GM12875 (cell line): ENCODE measurements at regions not wholly inside any gene's neighbourhood (a gene's known extent, or its start where the extent isn't known, plus 50 kb on each side); places are given as distances from the start of the nearest gene placed in this dataset.
"Not testable (repeated sequence)": the region's sequence is repeated elsewhere in the genome, so short reads cannot be mapped to it uniquely, and the experiment has no call there.

Source experiments
- H3K4me3 ChIP-seq: one replicate; pipeline ENCODE4 v1.5.1; 2011; ENCODE audit warnings: low read depth, low read length, control low read depth
- CTCF ChIP-seq: IDR thresholded peaks from 2 replicates; pipeline ENCODE4 v1.5.1; 2011; ENCODE audit warnings: low read depth, mild to moderate bottlenecking, control low read depth, inconsistent platforms, low read length, moderate library complexity, borderline replicate concordance; ENCODE audit not compliant: insufficient read depth

- H3K4me3 ChIP-seq: no peak overlapping the region
- no peak for TF ChIP-seq CTCF
Measured at GRCh38 chr2:239548965-239549595, 148.3 kb upstream of the HDAC4 start.

DNA sequence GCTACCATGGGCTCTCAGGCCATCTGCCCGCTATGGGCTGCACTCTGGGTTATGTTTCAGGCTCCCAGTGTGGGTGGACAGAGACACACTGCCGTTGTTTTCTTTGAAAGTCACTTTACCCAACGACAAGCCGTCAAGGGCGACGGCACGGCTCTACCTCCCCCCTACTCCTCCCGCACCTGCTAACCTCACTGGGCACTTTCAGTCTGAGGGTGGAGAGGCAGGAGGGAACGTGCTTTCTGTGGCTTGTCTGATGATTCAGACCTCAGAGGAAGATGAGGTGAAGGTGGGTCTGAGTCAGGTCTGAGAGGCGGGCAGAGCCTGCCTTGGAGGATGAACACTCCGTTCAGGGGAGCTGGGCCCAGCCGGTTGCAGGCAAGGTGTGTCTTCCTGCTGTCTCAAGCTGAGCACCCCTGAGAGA lies 147.6 kb upstream of the HDAC4 start:
- TF ChIP-seq CTCF: no peak
- H3K4me3 ChIP-seq: no peak overlapping the region

DNA sequence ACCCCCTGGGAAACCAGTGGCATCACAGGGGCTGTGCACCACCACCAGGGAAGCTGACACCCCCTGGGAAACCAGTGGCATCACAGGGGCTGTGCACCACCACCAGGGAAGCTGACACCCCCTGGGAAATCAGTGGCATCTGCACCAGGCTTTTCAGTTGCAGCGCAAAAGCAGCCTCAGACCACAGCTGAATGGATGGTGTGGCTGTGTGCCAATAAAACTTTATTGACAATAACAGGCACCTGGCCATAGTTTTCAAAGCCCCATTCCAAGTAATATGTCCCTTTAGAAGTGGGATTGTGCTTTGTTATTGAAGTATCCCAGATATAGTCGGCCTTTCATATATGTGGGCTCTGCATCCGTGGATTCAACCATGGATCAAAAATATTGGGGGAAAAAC lies 146.3 kb upstream of the HDAC4 start:
- not testable (repeated sequence) for H3K4me3 ChIP-seq

DNA sequence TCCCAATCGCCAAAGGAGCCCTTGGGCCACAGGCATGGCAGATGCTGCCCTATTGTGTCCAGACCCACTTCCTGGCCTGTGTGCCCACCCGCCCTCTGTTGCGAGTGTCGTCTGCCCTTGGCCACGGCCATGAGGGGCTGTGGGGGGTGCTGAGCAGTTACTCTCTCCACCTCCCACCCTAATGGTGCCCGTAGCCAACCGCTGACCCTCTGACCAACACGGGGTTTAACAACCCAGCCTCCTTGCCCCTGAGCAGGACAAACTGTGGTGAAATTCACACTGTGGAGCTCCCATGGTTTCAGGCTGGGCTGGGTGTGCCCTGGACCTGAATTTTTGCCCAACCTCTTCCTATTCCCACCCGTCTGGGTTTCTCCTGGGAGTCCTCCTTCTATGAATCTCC lies 145.7 kb upstream of the HDAC4 start:
- no peak for TF ChIP-seq CTCF
- H3K4me3 ChIP-seq: no peak overlapping the region

- no peak for TF ChIP-seq CTCF
- no peak overlapping the region for H3K4me3 ChIP-seq
Measured at GRCh38 chr2:239545741-239546392, 145.0 kb upstream of the HDAC4 start.

DNA sequence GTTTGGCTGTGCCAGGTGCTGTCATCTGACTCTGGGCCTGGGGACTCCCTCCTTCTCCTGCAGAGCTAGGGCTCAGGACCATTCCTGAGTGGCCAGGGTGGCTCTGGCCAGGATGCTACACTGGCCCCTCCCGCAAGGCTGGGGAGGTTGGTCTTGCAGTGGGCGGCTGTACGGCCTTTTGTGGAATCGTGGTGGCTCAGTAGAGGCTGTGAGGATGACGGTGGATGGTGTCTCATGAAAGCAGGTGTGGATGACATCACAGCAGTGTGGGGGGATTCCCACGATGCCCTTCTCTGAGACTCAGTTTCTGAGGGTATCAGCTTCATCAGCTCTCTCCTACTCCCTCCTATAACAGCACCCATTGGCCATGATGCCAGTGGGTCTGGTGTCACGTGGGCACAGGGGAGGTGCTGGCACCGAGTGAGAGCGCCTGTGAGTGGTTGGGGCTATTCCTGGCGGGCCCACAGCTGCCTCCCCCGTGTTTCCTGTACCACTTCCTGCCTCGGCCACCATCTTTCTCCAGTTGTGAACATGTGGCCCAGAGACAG lies 144.2 kb upstream of the HDAC4 start:
- TF ChIP-seq CTCF: no peak
- H3K4me3 ChIP-seq: no peak overlapping the region

DNA sequence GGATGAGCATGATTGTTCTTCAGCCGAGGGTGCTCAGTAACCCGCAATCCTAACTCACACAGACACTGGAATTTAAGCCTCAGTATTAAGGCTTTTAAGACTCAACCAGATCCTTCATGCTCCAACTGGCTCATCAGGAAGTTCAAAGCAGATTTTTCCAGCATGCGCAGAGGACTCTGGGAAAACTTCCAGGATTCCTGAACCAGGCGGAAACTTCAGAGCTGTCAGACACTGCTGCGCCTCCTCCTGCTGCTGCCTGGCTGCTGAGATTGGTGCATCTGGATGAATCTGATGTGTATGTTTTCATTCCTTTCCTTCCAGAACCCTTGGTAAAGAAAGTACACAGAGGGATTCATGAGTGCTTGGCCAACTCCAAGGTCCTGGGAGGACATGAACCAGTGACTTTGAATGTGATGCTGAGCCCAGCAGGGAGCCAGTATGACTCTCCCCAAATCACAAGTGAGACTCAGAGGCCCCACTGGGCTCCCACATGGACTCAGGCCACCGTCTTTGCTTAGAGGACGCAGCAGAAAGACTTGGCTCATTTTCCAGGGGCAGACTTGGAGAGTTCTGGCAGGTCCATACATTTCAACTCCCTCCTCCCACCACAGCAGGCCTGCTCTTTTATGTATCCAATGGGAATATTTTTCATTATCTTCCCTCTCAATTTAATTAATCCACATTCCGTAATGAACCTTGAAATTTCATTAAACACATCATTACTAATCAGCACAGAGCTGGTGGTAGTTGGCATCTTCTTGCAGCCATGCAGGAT lies 143.5 kb upstream of the HDAC4 start:
- H3K4me3 ChIP-seq: no peak overlapping the region
- TF ChIP-seq CTCF: no peak
